Inflammatory macrophage treated with lipopolysaccharide for 1 hour (primary cell): ENCODE measurements at regions not wholly inside any gene's neighbourhood (a gene's known extent, or its start where the extent isn't known, plus 50 kb on each side); places are given as distances from the start of the nearest gene placed in this dataset.

Experiments
- DNase-seq, 2 donors: peaks; one replicate each; pipeline ENCODE4 v3.0.0-alpha.2; 2020 to 2022

DNA sequence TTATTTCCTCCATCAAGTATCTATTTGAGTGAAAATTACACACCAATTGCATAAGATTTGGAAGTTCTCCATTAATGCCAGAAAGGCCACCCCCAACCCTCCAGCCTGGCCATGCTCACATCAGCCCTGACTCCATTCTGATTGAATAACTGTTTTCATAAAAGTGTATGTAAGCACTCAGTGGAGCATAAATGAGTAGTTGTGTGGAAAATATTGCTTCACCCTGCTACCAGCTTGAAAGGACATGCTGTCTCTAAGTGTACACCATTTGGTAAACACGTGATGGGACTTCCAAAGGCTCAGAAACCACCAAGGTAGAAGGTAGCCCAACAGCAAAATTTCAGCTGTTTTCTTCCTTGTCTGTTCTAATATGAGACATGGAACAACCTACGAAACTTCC, 393.8 kb downstream of the ZNF385D start:
- no peak for DNase-seq

DNA sequence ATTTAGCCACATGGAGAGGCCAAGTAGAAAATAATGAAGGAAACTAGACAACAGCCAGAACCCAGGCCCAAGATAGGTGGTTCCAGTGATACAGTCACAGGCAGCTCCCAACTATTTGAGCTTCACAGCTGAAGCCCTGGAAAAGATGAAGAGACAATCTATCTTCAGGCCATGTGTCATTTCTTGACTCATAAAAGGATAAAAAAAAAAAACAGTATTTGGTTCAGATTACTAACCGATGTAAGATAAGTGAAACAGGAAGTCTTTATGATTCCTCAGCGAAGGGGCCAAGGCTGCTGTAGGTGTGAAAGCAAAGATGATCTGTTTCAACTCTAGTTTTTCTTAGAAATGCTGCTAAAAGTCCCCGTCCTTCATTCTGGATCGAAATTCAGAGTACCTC, 394.6 kb downstream of the ZNF385D start:
- no peak for DNase-seq

DNA sequence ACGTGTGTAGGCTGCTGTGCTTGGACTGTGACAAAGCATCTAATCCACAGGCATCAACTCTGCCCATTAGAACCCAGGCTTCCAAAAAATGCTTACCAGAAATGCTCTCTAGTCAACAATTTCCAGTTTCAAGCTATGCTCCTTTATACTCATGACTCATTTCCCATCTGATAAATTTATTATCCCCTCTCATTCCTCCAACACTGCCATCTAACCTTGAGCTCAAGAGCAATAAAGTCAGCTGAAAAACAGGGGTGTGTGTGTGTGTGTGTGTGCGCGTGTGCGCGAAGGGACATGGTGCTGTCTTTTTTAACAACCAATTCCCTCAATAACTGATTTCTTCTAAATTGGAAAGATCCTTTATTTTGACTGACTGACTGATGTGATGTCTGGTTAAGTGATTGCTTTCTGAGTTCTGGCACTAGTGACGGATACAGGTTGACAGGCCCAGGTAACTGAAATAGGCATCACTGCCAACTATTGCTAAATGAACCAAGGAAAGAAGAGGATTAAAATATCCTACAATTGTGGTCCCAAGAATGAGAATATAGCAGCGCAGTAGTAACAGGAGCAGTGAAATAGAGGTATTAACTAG, 405.5 kb downstream of the ZNF385D start:
- DNase-seq: no peak

DNA sequence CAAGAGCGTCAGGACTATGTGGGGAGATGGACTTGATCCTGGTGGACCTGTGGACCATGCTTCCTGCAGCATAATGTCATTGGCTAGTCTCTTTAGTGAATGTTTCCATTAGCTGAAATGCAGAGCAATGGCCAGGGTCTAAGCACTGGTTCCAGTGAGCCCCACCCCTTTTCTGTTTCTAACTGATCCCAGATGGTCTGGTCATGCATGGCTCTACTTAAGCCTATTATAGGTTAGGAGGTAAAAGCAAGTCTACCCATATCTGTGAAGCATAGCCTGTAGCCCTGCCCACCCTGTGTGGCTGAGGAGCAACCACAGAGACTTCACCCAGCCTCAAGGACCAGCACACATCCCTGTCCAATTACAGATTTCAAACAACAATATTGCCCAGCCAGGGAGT, 419.2 kb downstream of the ZNF385D start:
- DNase-seq: no peak

DNA sequence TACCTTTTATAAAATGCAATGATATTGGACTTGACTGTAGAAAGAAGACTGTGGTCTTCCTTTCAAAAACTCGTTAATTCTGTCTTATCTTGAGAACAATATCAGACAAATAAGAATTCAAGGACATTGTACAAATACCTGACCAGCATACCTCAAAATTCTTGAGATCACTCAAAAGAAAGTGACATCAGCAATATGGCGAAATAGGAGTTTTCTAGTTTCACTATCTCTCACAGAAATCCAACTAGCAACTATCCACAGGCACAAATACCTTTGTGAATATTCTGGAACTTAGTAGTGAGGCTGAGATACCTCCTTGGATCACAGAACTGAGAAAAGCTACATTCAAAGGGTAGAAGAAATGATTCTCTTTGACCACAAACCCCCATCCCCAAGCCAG, 419.7 kb downstream of the ZNF385D start:
- no peak for DNase-seq

DNA sequence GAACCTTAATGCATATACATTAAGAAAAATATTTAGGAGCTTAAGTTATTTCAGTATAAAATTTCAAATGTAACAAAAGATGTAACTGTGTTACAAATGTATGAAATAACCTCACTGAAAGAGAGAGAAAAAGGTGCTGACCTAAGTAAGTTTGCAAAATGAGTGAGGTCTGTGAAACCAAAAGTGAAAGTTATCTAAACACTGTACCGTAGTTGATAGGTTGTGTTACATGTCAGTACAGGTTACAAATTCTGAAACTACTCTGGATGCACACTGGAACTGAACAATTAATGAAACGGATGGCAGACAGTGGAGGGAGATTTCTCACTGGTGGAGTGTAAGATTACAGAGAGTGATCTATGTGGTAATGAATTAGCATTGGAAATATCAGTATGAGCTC, 420.7 kb downstream of the ZNF385D start:
- no peak for DNase-seq

DNA sequence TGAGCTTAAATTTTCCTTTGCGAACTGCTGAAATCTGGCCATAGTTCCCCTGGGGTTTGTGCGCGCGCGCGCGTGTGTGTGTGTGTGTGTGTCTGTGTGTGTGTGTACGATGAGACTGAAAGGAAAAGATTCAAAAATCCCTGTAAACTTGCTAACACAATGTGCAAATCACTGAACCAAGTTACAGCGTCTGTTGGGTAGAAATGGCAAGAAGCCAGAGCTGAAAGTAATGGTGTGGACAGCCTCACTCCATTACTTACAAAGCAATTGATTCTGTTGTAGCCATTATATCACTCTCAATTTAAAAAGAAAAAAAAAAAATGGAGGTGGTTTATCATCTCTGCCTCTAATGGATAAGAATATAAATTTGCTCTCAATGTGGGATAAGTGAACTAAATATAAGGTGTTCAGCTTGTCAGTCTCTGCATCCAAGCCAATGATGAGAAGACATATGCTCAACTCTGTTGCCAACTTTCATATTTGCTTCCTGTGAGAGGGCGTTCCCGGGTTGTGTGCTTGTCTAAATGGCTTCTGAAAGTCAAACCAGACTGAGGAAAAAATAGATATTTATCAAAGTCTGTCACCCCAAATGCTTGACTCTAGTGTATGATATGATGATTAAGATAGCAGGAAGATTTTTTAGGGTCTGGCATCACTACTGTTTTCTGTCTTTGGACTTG, 422.2 kb downstream of the ZNF385D start:
- no peak for DNase-seq

DNA sequence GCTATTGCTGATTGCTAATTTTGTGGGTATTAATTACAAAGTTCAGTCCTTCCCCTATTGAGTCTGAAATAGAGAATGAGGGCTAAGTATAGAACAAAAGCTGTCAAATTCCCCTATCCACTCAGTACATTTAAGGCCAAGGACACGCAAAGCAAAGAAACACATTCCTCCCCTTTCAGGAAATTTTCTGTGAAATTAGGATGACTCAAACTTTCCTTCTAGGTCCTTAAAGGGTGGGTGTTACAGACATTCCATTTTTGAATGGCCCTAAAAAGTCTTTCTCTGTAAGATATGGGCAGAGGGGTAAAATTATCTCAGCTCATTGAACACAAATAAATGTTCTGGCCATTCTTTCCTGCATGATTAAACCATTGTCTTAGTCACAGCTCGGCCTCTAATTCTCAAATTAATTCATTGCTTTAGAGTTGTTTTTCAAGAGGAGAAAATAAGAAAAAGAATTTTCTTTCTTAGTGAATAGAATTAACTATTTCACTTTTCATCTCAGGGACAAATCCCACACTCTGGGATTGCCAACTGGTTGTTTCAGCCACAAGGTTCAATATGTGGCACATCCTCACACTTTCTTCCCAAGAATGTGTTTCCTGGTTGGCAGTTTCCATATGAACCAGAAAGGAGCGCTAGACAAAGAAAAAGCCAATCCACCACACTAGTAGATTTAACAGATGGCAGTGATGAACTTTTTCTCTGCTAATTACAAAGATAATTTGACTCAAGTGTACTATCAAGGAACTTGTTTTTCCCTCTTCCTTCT, 424.1 kb downstream of the ZNF385D start:
- DNase-seq: no peak

DNA sequence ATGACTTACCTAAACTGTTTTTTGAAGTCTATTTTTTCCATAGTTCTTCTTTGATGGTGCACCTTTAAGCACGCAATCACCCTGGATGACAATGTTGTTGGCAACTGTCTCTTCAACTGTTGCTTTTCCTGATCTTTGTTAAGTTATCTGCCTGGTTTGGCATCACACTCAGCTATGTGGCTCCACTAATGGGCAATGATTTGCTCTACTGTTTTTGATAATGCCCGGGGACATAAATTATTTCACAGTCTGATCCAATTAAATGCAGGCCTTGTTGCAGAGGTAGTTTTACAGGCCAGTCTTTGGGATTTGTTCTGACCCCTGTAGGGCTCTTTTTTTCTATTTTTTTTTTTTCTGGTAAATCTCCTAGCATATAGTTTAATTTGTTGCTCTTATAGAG, 436.3 kb downstream of the ZNF385D start:
- no peak for DNase-seq

DNA sequence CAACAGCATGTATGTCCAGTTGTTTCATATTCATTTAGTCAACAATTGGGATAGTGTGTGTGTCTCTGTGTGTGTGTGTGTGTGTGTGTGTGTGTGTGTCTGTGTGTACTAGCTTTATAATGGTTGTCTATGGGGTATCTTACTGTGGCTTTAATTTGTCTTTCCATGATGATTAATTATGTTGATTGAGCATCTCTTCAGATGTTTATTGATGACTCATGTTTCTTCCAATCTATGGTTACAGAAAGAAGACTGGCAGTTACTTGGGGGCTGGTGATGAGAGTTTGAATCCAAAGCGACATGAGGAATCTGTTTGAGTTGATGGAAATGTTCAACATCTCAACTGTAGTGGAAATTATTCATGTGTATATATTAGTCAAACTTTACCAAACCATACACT, 440.1 kb downstream of the ZNF385D start:
- DNase-seq: no peak

DNA sequence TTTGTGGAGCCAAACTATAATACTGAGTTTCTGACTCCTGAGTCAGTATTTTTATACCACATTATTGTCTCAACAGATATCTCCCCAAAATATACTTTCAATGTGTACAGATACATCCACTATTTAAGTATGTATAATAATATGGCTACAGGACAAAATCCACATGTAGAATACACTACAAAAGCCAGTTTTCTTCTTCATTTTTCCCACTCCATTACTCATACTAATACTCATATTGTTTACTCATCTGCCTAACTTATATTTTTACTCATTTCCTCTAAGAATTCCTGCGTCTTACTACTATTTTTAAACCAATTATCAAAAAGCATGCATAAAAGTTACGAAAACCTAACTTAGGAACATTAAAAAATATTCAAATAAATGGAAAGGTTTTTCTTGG, 440.8 kb downstream of the ZNF385D start:
- DNase-seq: no peak

DNA sequence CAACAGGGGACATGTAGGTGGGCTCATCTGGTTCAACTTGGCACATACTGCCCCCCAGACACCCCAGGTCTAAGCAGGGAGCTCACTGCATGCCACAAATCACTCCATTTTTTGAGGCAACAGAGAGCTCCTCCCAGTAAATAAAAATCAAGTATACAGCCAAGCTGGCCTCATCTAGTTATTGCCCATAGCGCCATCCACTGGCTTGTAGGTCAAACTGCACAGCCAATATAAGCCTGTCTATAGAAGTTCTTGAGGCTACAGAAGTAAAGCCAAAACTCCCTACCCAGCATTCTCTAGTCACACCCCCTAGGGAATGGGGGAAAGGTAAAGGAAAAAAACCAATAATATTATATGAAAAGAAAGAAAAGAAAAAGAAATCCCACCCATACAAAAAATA, 453.7 kb downstream of the ZNF385D start:
- no peak for DNase-seq

DNA sequence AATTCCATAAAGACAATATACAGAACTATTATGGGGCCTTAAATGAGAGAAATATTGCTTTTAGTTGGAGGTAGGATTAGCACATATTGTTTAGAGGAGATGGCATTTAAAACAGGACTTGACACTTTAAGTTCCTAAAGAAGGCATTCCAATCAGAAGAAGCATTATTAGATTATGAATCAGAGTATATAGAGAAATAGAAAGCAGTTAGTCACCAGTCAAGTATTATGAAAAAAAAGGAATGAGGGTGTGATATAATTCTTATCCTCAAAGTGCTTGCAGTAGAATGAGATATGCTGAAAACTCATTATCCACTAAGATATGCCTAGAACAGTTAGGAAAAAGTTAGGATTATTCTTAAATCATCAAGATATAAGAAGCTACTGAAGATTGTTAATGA, 456.2 kb downstream of the ZNF385D start:
- no peak for DNase-seq

DNA sequence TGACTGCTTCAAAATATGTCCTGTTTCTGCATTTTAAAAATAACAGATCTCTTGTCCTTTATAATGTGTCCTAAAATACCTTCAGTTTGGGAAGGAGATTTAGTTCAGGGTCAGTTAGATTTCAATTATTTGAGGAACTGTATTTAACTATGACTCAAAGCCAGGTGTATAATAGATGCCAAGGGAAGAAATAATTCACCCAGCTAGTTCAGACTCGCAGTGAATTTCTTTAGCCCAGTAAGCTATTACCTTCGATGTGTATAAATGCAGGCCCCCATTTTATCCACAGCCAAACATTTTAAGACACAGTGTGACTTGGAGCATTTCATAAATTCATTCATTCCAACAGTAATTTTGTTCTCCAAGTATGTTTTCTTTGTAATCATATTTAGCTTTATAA, 458.0 kb downstream of the ZNF385D start:
- no peak for DNase-seq

DNA sequence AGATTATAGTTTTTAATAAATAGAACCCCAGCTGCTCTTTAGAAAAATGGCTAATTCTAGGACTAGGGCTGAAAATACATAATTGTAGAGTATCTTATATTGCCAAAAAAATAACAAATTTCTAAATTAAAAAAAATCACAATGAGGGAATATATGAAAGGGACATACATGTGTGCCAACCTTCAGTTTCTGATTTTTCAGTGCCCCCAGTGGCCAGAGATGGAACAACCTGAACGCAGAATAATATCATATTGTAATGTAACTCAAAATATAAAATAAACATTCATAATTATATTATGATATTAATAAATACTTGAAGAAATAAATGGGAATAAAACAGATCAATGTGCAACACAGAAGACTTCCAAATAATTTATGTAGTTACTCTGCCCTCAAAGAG, 460.5 kb downstream of the ZNF385D start:
- DNase-seq: no peak

DNA sequence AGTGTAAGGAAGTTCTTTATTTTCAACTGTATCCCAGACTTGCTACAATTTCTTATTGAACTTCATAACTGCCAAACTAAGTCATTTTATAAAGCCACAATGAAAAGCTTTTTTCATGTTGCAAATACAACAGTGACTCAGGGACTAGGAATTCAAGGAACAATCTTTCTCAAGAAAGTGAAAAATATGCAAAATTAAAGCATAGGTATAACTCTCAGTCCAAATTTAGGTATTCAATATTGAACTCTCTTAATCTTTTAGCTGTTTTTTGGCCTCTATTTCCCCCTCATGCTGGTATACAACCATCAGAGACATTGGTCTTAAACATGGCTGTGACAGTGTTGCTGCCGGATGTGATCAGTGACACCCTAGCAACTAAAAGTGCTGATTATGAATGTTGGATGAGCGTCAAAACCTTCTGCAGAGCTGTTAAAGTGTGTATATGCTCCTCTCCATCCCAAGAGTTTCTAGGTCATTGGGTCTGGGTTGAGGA, 476.9 kb downstream of the ZNF385D start:
- no peak for DNase-seq

DNA sequence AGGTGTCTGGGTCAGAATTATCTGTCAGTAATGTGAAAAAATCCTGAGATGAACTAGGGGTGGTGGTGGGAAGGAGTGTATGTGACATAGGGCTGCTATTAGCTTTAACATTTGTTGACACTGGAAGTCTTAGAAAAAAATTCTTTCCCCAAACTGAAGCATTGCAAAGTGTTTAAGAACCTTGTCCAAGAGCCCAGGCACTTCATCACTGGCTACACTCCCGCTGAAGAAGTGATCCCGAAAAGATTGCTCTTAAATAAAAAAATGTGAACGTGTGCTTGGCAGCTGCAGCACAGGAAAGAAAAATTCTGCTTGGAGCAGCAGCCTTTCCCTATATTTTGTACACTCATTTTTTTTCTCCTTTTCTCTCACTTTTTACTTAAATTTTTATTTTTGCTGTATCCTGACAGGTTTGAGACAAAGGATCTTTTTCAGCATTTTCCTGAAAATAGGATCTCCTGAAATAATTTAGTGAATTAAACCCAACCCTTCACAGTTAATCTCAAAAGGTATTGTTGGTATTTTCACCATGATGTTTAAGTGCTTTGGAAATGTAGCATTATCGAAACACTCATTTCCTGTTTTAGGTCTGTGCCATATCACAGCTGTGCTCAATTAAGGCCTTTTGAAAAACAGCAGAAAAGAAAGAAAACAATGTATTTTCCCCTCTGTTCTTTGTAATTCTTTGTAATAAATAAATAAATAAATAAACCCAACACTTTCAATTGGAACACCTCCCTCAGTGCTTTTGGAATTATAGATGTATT, 477.6 kb downstream of the ZNF385D start:
- DNase-seq: no peak

DNA sequence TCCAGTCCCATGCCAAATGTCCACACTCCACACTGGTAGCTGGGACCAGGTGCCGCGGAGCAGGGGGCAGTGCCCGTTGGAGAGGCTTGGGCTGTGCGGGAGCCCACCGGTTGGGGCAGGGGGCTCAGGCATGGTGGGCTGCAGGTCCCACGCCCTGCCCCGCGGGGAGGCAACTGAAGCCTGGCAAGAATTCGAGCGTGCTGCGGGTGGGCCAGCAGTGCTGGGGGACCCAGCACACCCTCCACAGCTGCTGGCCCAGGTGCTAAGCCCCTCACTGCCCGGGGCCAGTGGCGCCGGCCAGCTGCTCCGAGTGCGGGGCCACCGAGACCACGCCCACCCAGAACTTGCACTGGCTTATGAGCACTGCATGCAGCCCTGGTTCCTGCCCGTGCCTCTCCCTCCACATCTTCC, 479.4 kb downstream of the ZNF385D start:
- no peak for DNase-seq

DNA sequence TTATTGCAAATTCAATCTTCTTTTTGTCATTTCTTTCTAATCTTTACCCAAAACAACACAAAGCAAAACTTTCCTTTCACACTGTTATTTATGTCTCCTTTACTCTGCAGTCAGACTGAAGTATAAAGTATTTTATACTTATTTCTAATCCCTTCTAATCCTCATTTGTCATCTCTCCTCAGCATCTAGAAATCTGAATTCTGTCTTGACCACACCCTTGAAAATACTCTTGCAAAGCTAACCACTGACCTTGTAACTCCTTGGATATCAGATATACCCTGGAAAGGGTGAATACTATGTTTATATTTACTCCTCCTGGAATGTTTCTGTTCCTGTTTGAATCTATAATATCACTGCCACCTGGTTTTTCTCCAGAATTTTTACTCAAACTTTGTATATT, 481.1 kb downstream of the ZNF385D start:
- no peak for DNase-seq

DNA sequence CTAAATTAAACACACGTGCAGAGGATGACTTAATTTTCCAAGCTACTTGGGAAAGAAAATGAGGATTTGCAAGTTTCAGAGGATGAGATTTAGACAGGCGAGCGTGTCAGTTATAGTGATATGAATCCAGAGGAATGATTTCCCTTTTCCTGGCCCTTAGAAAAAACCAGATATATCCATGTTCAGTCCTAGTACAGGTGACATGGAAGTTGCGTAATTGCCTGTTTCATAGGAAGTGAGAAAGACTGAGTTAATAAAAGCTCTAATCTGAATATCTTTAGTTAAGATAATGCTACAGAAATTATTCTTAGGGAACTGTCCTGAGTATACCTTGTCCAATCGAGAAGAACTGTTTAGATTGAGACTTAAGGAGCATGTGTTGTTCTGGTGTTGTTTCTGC, 490.5 kb downstream of the ZNF385D start:
- no peak for DNase-seq

DNA sequence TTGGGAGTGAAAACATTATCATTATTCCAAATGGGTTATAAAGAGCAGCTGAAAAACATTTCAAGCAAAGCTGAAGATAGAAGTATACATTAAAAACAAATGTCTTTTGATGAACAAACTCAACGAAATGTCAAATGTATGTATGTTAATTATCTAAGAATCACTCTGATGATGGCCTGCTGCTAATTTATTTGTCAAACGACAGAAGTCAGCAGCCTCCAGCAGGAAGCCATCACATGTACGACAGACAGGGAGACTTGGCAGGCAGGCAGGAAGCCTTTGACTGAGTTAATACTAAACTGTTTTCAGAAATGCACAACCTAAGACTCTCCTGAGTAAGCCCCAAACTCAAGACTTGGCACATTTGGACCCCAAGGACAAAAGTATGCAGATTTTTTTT, 491.1 kb downstream of the ZNF385D start:
- DNase-seq: no peak

DNA sequence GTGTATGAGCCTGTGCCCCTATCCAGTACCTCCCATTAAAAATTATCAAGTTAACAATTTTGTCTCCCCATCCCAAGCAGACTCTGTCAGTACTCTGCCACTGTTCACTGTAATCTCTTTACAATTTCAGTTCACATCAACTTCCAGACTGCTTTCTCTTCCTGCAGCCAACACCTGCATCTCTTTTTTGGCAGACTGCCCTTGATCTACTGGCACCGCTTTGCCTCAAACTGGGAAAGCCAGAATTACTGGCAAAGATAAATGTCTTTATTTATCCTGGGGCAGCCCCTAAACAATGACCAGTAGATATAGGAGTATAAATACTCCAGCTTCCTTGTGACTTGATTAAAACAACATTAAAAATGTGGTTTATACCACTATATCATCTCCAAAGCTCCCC, 494.1 kb downstream of the ZNF385D start:
- DNase-seq: no peak

DNA sequence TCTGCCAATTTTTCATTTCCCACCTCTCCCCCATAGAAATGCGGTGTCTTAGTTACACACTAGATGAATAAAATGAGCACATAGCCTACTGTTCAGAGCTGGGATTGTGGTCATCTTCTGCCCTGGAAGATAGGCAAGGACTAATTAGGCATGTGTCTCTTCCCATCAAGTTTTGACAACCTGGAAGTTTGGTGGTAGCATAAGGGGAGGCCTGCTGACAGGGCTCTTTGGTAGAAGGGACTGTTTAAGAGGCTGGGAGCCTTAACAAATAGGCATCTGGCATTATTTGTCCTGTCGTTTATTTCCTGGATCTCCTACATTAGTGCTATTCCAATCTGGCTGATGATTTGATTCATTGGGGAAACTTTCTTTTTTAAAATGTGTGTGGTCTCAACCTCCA, 512.3 kb downstream of the ZNF385D start:
- DNase-seq: no peak

DNA sequence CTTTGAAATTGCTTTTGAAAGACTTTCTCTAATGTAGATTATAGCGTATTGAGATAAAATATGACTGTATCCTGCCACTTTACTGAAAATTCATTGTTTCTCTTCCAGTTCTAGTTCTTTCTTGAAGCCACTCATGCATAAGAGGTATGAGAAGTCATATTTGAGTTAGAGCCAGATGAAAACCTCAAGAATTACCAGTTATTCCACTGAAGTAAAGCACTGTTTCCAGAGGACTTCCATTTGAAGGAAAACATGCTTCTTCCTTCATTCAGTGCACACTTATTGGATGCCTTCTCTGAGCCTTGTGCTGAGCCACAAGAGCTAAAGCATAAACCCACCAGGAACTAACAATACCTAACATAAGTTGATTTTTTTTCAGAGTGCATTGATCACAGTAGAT, 513.4 kb downstream of the ZNF385D start:
- no peak for DNase-seq
